Neural progenitor cell (in vitro differentiated cells): ENCODE measurements at regions not wholly inside any gene's neighbourhood (a gene's known extent, or its start where the extent isn't known, plus 50 kb on each side); places are given as distances from the start of the nearest gene placed in this dataset.

Source experiments
- CTCF ChIP-seq: fragments of 200-600 bp; sonication (generic); IDR thresholded peaks from 2 replicates; pipeline ENCODE4 v1.5.1; 2017; ENCODE audit warnings: antibody characterized with exemption, mild to moderate bottlenecking
- EZH2 ChIP-seq: fragments of 200-600 bp; sonication (generic); IDR thresholded peaks from 2 replicates; pipeline ENCODE4 v1.6.1; 2017; ENCODE audit warnings: antibody characterized with exemption, mild to moderate bottlenecking, moderate library complexity
- EZH2phosphoT487 ChIP-seq: fragments of 200-600 bp; sonication (generic); IDR thresholded peaks from 2 replicates; pipeline ENCODE4 v1.6.1; 2017; ENCODE audit warnings: antibody characterized with exemption

DNA sequence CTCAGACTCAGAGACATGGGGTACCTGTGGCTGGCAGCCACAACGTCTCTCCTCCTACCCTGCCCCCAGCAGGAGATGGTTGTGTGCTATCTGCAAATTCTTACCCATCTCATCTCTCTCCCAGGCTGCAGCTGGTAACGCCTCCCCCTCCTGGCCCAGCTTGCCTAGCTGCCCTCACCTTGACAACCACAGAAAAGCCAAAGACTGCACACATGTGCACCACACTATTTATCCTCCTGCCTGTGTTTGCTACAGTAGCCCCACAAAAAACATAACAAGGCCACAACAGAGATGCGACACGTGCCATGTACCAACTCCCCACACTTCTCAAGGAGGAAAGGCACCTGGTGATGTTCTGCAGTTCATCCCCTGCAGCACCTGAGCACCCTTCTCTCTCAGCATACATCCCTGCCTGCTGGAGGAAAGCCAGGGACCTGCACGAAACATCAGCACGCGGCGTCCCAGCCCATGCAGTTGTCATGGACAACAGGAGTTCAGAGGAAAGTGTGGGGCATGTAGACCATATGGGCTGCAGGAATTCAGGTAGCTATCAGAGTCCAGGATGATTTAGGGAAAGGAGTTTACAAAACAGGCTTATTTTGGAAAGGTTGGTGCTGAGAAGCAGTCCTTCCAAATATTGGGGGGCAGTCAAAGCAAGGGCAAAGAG is 168.7 kb downstream of the C5orf15 start:
- TF ChIP-seq CTCF, result no peak
- TF ChIP-seq EZH2, result no peak
- TF ChIP-seq EZH2phosphoT487, result no peak
